SU-DHL-6 (cell line): ENCODE measurements at regions not wholly inside any gene's neighbourhood (a gene's known extent, or its start where the extent isn't known, plus 50 kb on each side); places are given as distances from the start of the nearest gene placed in this dataset.

Experiments used
- H2AFZ ChIP-seq: fragments of 200-600 bp; sonication (generic); 2 replicates; pipeline ENCODE4 v1.6.1; 2014; ENCODE audit warnings: low read depth, mild to moderate bottlenecking, moderate library complexity, mixed read lengths, antibody characterized with exemption, low read length; ENCODE audit not compliant: severe bottlenecking
- H3F3A ChIP-seq: fragments of 200-600 bp; shearing (Covaris generic); 2 replicates; pipeline ENCODE4 v1.6.0; 2016; ENCODE audit warnings: antibody characterized with exemption, mild to moderate bottlenecking; ENCODE audit not compliant: insufficient read depth
- H3K27ac ChIP-seq: fragments of 200-600 bp; sonication (generic); 2 replicates; pipeline ENCODE4 v1.5.1; 2016; ENCODE audit warnings: low read depth, mild to moderate bottlenecking, low read length, moderate library complexity, mixed read lengths
- H3K27me3 ChIP-seq: fragments of 200-600 bp; sonication (generic), shearing (Covaris generic); 2 replicates; pipeline ENCODE4 v1.6.0; 2014; ENCODE audit warnings: mild to moderate bottlenecking, low read length
- H3K36me3 ChIP-seq: fragments of 200-600 bp; sonication (generic); 2 replicates; pipeline ENCODE4 v1.6.1; 2014; ENCODE audit warnings: mild to moderate bottlenecking, low read length, mixed read lengths
- H3K4me2 ChIP-seq: fragments of 300-600, 200-600 bp; shearing (Covaris generic), sonication (generic); 2 replicates; pipeline ENCODE4 v1.6.0; 2014; ENCODE audit warnings: low read length, low read depth, mild to moderate bottlenecking; ENCODE audit not compliant: poor library complexity, severe bottlenecking
- H3K4me3 ChIP-seq: fragments of 200-600 bp; sonication (generic); 2 replicates; pipeline ENCODE4 v1.5.1; 2014; ENCODE audit warnings: antibody characterized with exemption, low read length, mild to moderate bottlenecking, mixed read lengths; ENCODE audit not compliant: insufficient read depth, poor library complexity, severe bottlenecking
- H3K79me2 ChIP-seq: fragments of 200-600 bp; sonication (generic); 2 replicates; pipeline ENCODE4 v1.6.1; 2014; ENCODE audit warnings: mild to moderate bottlenecking, low read length, moderate library complexity; ENCODE audit not compliant: insufficient read depth
- H3K9ac ChIP-seq: fragments of 200-600 bp; sonication (generic); 2 replicates; pipeline ENCODE4 v1.7.0; 2014; ENCODE audit warnings: mild to moderate bottlenecking, low read length
- H3K9me2 ChIP-seq: fragments of 200-600 bp; sonication (generic); replicated peaks from 2 replicates; pipeline ENCODE4 v1.6.1; 2014; ENCODE audit warnings: low read length; ENCODE audit not compliant: insufficient read depth
- H3K9me3 ChIP-seq: fragments of 200-600 bp; sonication (generic); 2 replicates; pipeline ENCODE4 v1.6.1; 2014; ENCODE audit warnings: low read length, mixed read lengths; ENCODE audit not compliant: insufficient read depth
- H4K20me1 ChIP-seq: fragments of 200-600 bp; sonication (generic); 2 replicates; pipeline ENCODE4 v1.6.1; 2014; ENCODE audit warnings: low read depth, mild to moderate bottlenecking, antibody characterized with exemption, low read length, moderate library complexity, mixed read lengths
- CTCF ChIP-seq: fragments of 200-600 bp; sonication (generic); IDR thresholded peaks from one replicate; pipeline ENCODE4 v1.5.1; 2017; ENCODE audit warnings: antibody characterized with exemption, mild to moderate bottlenecking, low read length, moderate library complexity; ENCODE audit not compliant: insufficient read depth, poor library complexity, severe bottlenecking
- EZH2phosphoT487 ChIP-seq: fragments of 200-600 bp; sonication (generic), shearing (Covaris generic); conservative IDR thresholded peaks from 2 replicates; pipeline ENCODE4 v1.6.1; 2018; ENCODE audit warnings: mild to moderate bottlenecking, antibody characterized with exemption, low read length, moderate library complexity, mixed read lengths

- TF ChIP-seq EZH2phosphoT487: no peak
- no peak for TF ChIP-seq CTCF
- no peak overlapping the region for H3K4me2 ChIP-seq
- H3K27ac ChIP-seq: no peak overlapping the region
- H3K79me2 ChIP-seq: no peaks in the 10 kb centered on the region
- no peaks in the 10 kb centered on the region for H3K27me3 ChIP-seq
- H3K9ac ChIP-seq: no peak overlapping the region
- H2AFZ ChIP-seq: no peak overlapping the region
- no peaks in the 10 kb centered on the region for H3F3A ChIP-seq
- no peaks in the 10 kb centered on the region for H3K9me2 ChIP-seq
- H3K9me3 ChIP-seq: no peaks in the 10 kb centered on the region
- no peaks in the 10 kb centered on the region for H3K36me3 ChIP-seq
- no peak overlapping the region for H3K4me3 ChIP-seq
- no peaks in the 10 kb centered on the region for H4K20me1 ChIP-seq
These were observed 114.6 kb downstream of the C5orf15 start for GRCh38 chr5:133853646-133854365.

- H3K9me2 ChIP-seq: no peaks in the 10 kb centered on the region
- no peak overlapping the region for H3K4me3 ChIP-seq
- no peak overlapping the region for H3K4me2 ChIP-seq
- no peak overlapping the region for H2AFZ ChIP-seq
- no peak overlapping the region for H3K27ac ChIP-seq
- H3K9me3 ChIP-seq: no peaks in the 10 kb centered on the region
- H3K79me2 ChIP-seq: no peaks in the 10 kb centered on the region
- H3K27me3 ChIP-seq: no peaks in the 10 kb centered on the region
- no peaks in the 10 kb centered on the region for H3K36me3 ChIP-seq
- H4K20me1 ChIP-seq: no peaks in the 10 kb centered on the region
- no peak for TF ChIP-seq EZH2phosphoT487
- no peak for TF ChIP-seq CTCF
- no peak overlapping the region for H3K9ac ChIP-seq
- H3F3A ChIP-seq: no peaks in the 10 kb centered on the region
These were observed 116.9 kb downstream of the C5orf15 start for GRCh38 chr5:133851521-133851920.

- Histone ChIP-seq H4K20me1 (no peaks in the 10 kb centered on the region), H3K4me3 (no peak overlapping the region), H2AFZ (no peak overlapping the region), H3K4me2 (no peak overlapping the region), H3K9me3 (no peaks in the 10 kb centered on the region), H3F3A (no peaks in the 10 kb centered on the region), H3K27me3 (no peaks in the 10 kb centered on the region), H3K36me3 (no peaks in the 10 kb centered on the region), H3K9me2 (no peaks in the 10 kb centered on the region), H3K9ac (no peak overlapping the region), H3K79me2 (no peaks in the 10 kb centered on the region), H3K27ac (no peak overlapping the region)
- TF ChIP-seq CTCF (no peak), EZH2phosphoT487 (no peak)
These were observed 117.6 kb downstream of the C5orf15 start for GRCh38 chr5:133850811-133851210.
